ENCODE measurements at regions not wholly inside any gene's neighbourhood (a gene's known extent, or its start where the extent isn't known, plus 50 kb on each side); places are given as distances from the start of the nearest gene placed in this dataset.
"Not testable (repeated sequence)": the region's sequence is repeated elsewhere in the genome, so short reads cannot be mapped to it uniquely, and the experiment has no call there.

DNA sequence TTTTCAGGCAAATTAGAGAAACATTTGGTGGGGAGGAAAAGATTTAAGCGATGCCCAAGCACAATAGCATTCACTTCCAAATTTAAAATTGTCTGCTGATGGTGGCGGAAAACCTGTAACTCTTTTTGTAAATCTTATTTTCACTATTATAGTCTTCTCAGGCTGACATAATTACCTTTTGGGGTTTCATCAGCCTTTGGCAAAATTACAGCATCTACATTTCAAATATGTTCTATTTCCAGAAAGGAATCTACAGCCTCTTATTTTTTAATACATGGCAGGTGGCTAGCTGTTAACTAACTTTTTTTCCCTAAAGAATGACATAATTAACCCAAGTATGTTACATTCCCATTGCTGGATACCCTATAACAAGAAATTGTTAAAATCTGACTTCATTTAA, 391.5 kb upstream of the CCDC54 start:
- no peak for DNase-seq (ENCODE audit: low read depth in 2 of 2)

GRCh38 chr3:106998841-106999682, 378.2 kb upstream of the CCDC54 start:
- DNase-seq (ENCODE audit: low read depth in 2 of 2) = peak in 1 of 2 donors; percentile 0

DNA sequence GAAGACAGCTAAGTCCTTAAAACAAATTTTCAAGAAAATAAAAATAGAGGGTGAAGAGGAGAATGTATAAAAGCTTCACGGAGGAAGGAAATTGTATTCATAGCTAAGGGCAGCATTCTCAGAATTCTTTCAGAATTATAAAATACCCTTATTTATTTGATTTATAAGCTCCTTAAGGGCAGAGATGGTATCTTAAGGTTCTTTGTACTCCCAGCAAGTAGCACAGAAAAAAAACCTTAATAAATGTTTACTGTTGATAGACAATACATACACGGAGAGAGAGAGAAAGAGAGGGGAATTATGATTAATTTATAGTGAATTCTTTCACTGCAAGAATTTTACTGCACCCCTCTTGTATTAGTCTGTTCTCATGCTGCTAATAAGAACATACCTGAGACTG, 375.6 kb upstream of the CCDC54 start:
- no peak for DNase-seq (ENCODE audit: low read depth in 2 of 2)

DNA sequence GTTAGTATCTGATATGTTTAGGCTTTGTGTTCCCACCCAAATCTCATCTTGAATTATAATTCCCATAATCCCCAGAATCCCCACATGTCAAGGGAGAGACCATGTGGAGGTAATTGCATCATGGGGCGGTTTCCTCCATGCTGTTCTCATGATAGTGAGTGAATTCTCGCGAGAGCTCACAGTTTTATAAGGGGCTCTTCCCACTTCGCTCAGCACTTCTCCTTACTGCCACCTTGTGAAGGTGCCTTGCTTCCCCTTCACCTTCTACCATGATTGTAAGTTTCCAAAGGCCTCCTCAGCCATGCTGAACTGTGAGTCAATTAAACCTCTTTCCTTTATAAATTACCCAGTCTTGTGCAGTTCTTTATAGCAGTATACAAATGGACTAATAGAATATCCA, 371.9 kb upstream of the CCDC54 start:
- DNase-seq (ENCODE audit: low read depth in 2 of 2) = not testable (repeated sequence)

GRCh38 chr3:107008213-107008612, 369.0 kb upstream of the CCDC54 start:
- DNase-seq (ENCODE audit: low read depth in 2 of 2) = no peak

GRCh38 chr3:107013641-107014040, 363.6 kb upstream of the CCDC54 start:
- DNase-seq (ENCODE audit: low read depth in 2 of 2) = no peak

- DNase-seq (ENCODE audit: low read depth in 2 of 2) = no peak
These were observed 352.6 kb upstream of the CCDC54 start for GRCh38 chr3:107024551-107025026.

DNA sequence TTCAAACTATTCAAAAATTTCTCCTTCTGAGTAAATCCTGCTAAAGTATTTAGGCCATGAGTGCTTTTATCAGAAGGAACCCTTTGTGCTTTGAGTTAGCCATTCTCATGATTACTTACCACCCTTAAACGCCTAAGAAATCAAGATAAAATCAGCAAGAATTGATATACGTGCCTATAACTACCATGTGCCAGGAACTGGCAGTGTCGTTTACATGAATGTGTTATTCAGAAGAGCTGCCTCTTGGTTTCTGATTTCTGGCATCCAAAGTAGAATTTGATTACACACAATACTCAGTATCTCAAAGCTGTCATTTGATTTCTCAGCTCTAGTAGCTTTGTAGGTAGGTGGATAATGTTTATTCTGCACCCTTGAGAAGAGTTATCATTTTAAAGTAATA, 351.3 kb upstream of the CCDC54 start:
- DNase-seq (ENCODE audit: low read depth in 2 of 2) = no peak

DNA sequence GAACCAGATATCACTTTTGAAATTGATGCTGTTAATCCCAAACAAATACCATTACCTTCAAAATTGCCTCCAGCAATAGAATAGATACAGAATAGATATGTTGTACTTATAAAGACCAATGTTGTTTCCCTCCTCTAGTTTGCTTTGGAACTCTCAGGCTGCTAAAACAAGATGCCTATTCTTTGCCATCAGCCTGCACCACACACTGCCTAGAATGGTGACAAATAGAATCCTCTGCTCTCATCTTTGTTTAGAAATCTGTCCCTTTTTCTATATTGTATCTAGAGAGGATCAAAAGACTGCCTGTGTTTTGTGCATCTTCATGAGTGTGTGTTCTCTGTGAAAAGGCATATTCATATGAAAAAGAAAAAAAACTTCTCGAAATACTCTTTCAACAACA, 349.2 kb upstream of the CCDC54 start:
- DNase-seq (ENCODE audit: low read depth in 2 of 2) = no peak

GRCh38 chr3:107028626-107029025, 348.6 kb upstream of the CCDC54 start:
- no peak for DNase-seq (ENCODE audit: low read depth in 2 of 2)

DNA sequence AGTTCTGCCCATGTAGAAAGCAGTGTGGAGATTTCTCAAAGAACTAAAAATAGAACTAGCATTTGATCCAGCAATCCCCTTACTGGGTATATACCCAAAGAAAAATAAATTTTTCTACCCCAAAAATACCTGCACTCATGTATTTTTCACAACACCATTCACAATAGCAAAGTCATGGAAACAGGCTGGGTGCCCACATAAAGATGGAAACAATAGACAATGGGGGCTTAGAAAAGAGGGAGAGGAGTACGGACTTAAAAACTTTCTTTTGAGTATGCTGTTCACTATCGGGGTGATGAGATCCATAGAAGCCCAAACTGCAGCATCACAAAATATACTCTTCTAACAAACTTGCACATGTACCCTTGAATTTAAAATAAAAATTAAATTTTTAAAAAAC, 345.1 kb upstream of the CCDC54 start:
- no peak for DNase-seq (ENCODE audit: low read depth in 2 of 2)

GRCh38 chr3:107034142-107034541, 343.1 kb upstream of the CCDC54 start:
- no peak for DNase-seq (ENCODE audit: low read depth in 2 of 2)

GRCh38 chr3:107035176-107035575, 342.1 kb upstream of the CCDC54 start:
- DNase-seq (ENCODE audit: low read depth in 2 of 2) = no peak

- DNase-seq (ENCODE audit: low read depth in 2 of 2) = no peak
These were observed 332.6 kb upstream of the CCDC54 start for GRCh38 chr3:107044677-107045076.

DNA sequence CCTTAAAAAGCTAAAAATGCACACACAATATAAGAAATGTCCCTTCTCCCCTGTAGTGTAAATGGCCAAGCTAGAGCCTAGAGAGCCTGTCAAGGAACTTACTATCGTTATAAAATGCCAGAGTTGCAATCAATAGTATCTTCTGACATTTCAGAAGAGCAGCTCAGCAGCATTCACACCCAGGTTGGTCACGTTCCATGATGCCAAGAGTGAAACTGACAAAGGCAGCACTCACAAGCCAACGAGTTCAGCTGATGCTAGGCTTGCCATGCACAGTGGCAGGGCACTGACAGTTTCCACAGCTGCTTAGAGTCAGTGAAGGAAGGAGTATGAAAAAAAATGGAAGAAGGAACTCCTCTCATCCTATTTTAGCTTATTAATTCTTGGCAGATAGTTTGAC, 331.4 kb upstream of the CCDC54 start:
- no peak for DNase-seq (ENCODE audit: low read depth in 2 of 2)

GRCh38 chr3:107055181-107055942, 321.9 kb upstream of the CCDC54 start:
- no peak for DNase-seq (ENCODE audit: low read depth in 2 of 2)

- DNase-seq (ENCODE audit: low read depth in 2 of 2) = no peak
These were observed 315.8 kb upstream of the CCDC54 start for GRCh38 chr3:107061466-107061865.

- no peak for DNase-seq (ENCODE audit: low read depth in 2 of 2)
These were observed 314.9 kb upstream of the CCDC54 start for GRCh38 chr3:107062310-107062709.

GRCh38 chr3:107062787-107063186, 314.5 kb upstream of the CCDC54 start:
- no peak for DNase-seq (ENCODE audit: low read depth in 2 of 2)

DNA sequence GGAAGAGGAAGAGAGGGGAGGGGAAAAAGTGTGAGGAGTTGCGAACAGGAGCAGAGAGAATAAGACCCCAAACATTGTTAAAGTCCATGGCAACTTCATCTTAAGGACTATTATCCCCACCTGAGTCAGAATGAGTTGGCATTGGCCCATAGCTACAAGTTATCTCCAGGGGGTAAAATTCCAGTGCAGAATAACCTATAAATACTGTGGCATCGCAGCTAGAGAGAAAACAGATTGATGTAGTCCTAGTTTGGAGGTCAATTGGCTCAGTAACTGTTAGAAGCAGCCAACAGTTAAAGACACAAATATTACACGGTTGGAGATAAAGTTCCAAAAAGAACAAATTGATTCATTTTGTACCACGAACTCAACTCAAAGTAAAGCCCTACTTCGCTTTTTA, 313.9 kb upstream of the CCDC54 start:
- DNase-seq (ENCODE audit: low read depth in 2 of 2) = no peak

DNA sequence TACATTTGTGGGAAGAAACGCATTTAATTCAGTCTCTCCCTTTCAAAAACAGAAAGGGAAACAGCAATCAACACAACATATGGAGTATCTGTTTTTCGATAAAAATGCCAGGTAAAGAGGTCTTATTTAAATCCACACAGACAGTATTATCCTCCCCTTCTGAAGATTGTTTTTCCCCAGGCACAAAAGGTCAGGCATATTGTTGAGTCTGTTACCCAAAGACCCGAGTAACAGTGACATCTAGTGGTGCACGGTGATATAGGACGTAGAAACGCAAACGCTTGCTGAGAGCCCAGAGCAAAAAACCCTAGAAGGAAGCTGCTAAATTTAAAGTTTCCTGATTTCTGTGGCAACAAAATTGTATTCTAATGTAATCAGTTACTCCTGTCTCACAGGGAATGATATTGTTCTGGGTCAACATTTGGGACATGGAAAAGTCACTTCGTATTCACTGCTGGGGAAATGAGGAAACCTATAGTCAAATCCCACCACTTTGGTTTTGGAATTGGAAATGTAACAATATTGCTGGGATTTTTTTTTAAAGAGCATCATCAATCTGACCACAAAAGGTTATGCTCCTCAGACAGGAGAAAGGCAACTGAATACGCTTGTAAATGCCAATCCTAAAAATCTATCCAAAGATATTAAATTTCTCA, 312.7 kb upstream of the CCDC54 start:
- DNase-seq (ENCODE audit: low read depth in 2 of 2) = peak; percentile 30 to 62

- no peak for DNase-seq (ENCODE audit: low read depth in 2 of 2)
These were observed 312.0 kb upstream of the CCDC54 start for GRCh38 chr3:107065094-107065861.
